ENCODE measurements at regions not wholly inside any gene's neighbourhood (a gene's known extent, or its start where the extent isn't known, plus 50 kb on each side); places are given as distances from the start of the nearest gene placed in this dataset.

GRCh38 chr7:94161476-94161875 is 157.3 kb upstream of the BET1 start:
- Histone ChIP-seq H3K9me2 (ENCODE audit: insufficient read depth, low read length) (no peaks in the 10 kb centered on the region), H2AFZ (ENCODE audit: low read length) (peak overlapping the region; percentile 81), H4K20me1 (ENCODE audit: insufficient read depth, low read length) (no peaks in the 10 kb centered on the region), H3K36me3 (ENCODE audit: insufficient read depth, low read length) (no peaks in the 10 kb centered on the region; the same call in 1 of the 2 replicates), H3K4me1 (ENCODE audit: insufficient read depth, low read length, poor library complexity, severe bottlenecking) (peaks cover 38% of the 10 kb centered on the region), H3K4me2 (ENCODE audit: low read length) (peak overlapping the region; percentile 74), H3K9me3 (ENCODE audit: low read length) (peaks cover 9% of the 10 kb centered on the region; the same call in 1 of the 2 replicates), H3K4me3 (ENCODE audit: low read depth, low read length, poor library complexity, severe bottlenecking) (peak overlapping the region; percentile 53), H3K79me2 (ENCODE audit: insufficient read depth, low read depth, low read length) (no peaks in the 10 kb centered on the region), H3K27ac (ENCODE audit: low read depth, low read length, poor library complexity, severe bottlenecking) (peak overlapping the region; percentile 91)
- no peak for TF ChIP-seq CTCF (conservative IDR thresholded peaks at IDR 0.05; ENCODE audit: low read length)
- no peak for TF ChIP-seq EZH2phosphoT487 (IDR thresholded peaks at IDR 0.05; ENCODE audit: borderline replicate concordance, low read depth, low read length)
- BruUV-seq (replicated peaks) = no TSS peak
- intact Hi-C loops (cut with micrococcal nuclease; ENCODE audit: unreplicated experiment) = loop anchor here (2.0 to 10.0 kb wide), 2 partner anchors 109 to 343 kb away; partner anchors contain the start of gene CASD1
- ChIA-PET POLR2A (interaction anchor here (0.7 to 1.4 kb wide), 15 partner anchors 8 to 144 kb away, joined by 3 to 6 read pairs (median 3); no protein-coding TSS in a partner anchor), CTCF (ENCODE audit: unreplicated experiment) (no interaction called here)
- no peak for DNase-seq (ENCODE audit: low spot score)

- Histone ChIP-seq H3K9me2 (ENCODE audit: insufficient read depth, low read length) (no peaks in the 10 kb centered on the region), H3K4me2 (ENCODE audit: low read length) (no peak overlapping the region), H3K9me3 (ENCODE audit: low read length) (peaks cover 17% of the 10 kb centered on the region; the same call in 1 of the 2 replicates), H3K79me2 (ENCODE audit: insufficient read depth, low read depth, low read length) (no peaks in the 10 kb centered on the region), H2AFZ (ENCODE audit: low read length) (no peak overlapping the region), H3K4me1 (ENCODE audit: insufficient read depth, low read length, poor library complexity, severe bottlenecking) (peaks cover 13% of the 10 kb centered on the region), H4K20me1 (ENCODE audit: insufficient read depth, low read length) (no peaks in the 10 kb centered on the region), H3K36me3 (ENCODE audit: insufficient read depth, low read length) (no peaks in the 10 kb centered on the region; the same call in 1 of the 2 replicates), H3K27ac (ENCODE audit: low read depth, low read length, poor library complexity, severe bottlenecking) (no peak overlapping the region), H3K4me3 (ENCODE audit: low read depth, low read length, poor library complexity, severe bottlenecking) (no peak overlapping the region)
- ChIA-PET POLR2A (interaction anchor here (1.1 to 1.5 kb wide), 3 partner anchors 9 to 115 kb away, joined by 4 to 6 read pairs (median 4); no protein-coding TSS in a partner anchor), CTCF (ENCODE audit: unreplicated experiment) (no interaction called here)
- BruUV-seq (replicated peaks) = no TSS peak
- no peak for DNase-seq (ENCODE audit: low spot score)
- intact Hi-C loops (cut with micrococcal nuclease; ENCODE audit: unreplicated experiment) = loop anchor here (10.0 kb wide), 1 partner anchor 335 kb away; the partner anchor contains the start of gene CASD1
- TF ChIP-seq CTCF (conservative IDR thresholded peaks at IDR 0.05; ENCODE audit: low read length) (no peak), EZH2phosphoT487 (IDR thresholded peaks at IDR 0.05; ENCODE audit: borderline replicate concordance, low read depth, low read length) (no peak)
Measured at GRCh38 chr7:94169682-94170081, 165.5 kb upstream of the BET1 start.

- intact Hi-C loops (cut with micrococcal nuclease; ENCODE audit: unreplicated experiment) = no loop called here
- TF ChIP-seq EZH2phosphoT487 (IDR thresholded peaks at IDR 0.05; ENCODE audit: borderline replicate concordance, low read depth, low read length) (no peak), CTCF (conservative IDR thresholded peaks at IDR 0.05; ENCODE audit: low read length) (no peak)
- no peak for DNase-seq (ENCODE audit: low spot score)
- Histone ChIP-seq H3K9me3 (ENCODE audit: low read length) (0 out of 2 replicates have a peak, but pooled peaks cover 9% of the 10 kb centered on the region), H3K4me3 (ENCODE audit: low read depth, low read length, poor library complexity, severe bottlenecking) (no peak overlapping the region), H2AFZ (ENCODE audit: low read length) (peak overlapping the region; percentile 41; the same call in 1 of the 2 replicates), H3K4me1 (ENCODE audit: insufficient read depth, low read length, poor library complexity, severe bottlenecking) (peaks cover 13% of the 10 kb centered on the region), H3K36me3 (ENCODE audit: insufficient read depth, low read length) (no peaks in the 10 kb centered on the region; the same call in 1 of the 2 replicates), H3K79me2 (ENCODE audit: insufficient read depth, low read depth, low read length) (no peaks in the 10 kb centered on the region), H3K4me2 (ENCODE audit: low read length) (no peak overlapping the region), H4K20me1 (ENCODE audit: insufficient read depth, low read length) (no peaks in the 10 kb centered on the region), H3K27ac (ENCODE audit: low read depth, low read length, poor library complexity, severe bottlenecking) (no peak overlapping the region), H3K9me2 (ENCODE audit: insufficient read depth, low read length) (no peaks in the 10 kb centered on the region)
- ChIA-PET CTCF (ENCODE audit: unreplicated experiment) (no interaction called here), POLR2A (interaction anchor here (0.6 to 1.5 kb wide), 4 partner anchors 8 to 279 kb away, joined by 3 to 4 read pairs (median 4); no protein-coding TSS in a partner anchor)
- no TSS peak for BruUV-seq (replicated peaks)
Measured at GRCh38 chr7:94170836-94171235, 166.7 kb upstream of the BET1 start.

Data from OCI-LY7 (cell line).